Keratinocyte (primary cell): ENCODE measurements at regions not wholly inside any gene's neighbourhood (a gene's known extent, or its start where the extent isn't known, plus 50 kb on each side); places are given as distances from the start of the nearest gene placed in this dataset.
"Not testable (repeated sequence)": the region's sequence is repeated elsewhere in the genome, so short reads cannot be mapped to it uniquely, and the experiment has no call there.

Source experiments
- DNase-seq: peaks from one replicate; pipeline ENCODE4 v3.0.0-alpha.2; 2011; ENCODE audit warnings: low read depth, missing footprints, low spot score
- FAIRE-seq: peaks from 2 replicates; lab custom pipeline; 2011; peaks lifted over from hg19 to GRCh38; lab: Jason Lieb, UNC
- H2AFZ ChIP-seq: 2 replicates; pipeline ENCODE4 v1.6.0; 2012; ENCODE audit warnings: low read length, control low read depth, inconsistent platforms; ENCODE audit not compliant: control insufficient read depth
- H3K27ac ChIP-seq: 2 replicates; pipeline ENCODE4 v1.5.1; 2011; ENCODE audit warnings: low read length; ENCODE audit not compliant: control insufficient read depth, insufficient read depth
- H3K27me3 ChIP-seq: 3 replicates; pipeline ENCODE4 v1.6.0; 2011; ENCODE audit warnings: low read length; ENCODE audit not compliant: control insufficient read depth, insufficient read depth; ENCODE audit errors: extremely low read depth
- H3K36me3 ChIP-seq, 2 experiments: 2 replicates in 1 of 2; 3 replicates in 1 of 2; pipeline ENCODE4 v1.5.1; 2011; ENCODE audit warnings: low read length in 2 of 2, mild to moderate bottlenecking in 1 of 2; ENCODE audit not compliant: control insufficient read depth in 2 of 2, insufficient read depth in 2 of 2; ENCODE audit errors: extremely low read depth in 1 of 2
- H3K4me1 ChIP-seq: 3 replicates; pipeline ENCODE4 v1.5.1; 2011; ENCODE audit warnings: low read length; ENCODE audit not compliant: control insufficient read depth, insufficient read depth; ENCODE audit errors: extremely low read depth
- H3K4me2 ChIP-seq: 3 replicates; pipeline ENCODE4 v1.6.0; 2011; ENCODE audit warnings: low read depth, low read length; ENCODE audit not compliant: control insufficient read depth, insufficient read depth; ENCODE audit errors: extremely low read depth
- H3K4me3 ChIP-seq, 3 experiments: fragments of 200-600 bp in 1 of 3; sonication (generic) in 1 of 3; 2 replicates in 2 of 3; 3 replicates in 1 of 3; pipeline ENCODE4 v1.5.1; 2011 to 2016; ENCODE audit warnings: low read length in 3 of 3, mild to moderate bottlenecking in 3 of 3, control low read depth in 2 of 3, inconsistent platforms in 1 of 3, low read depth in 1 of 3, mixed read lengths in 1 of 3, mixed run types in 1 of 3, moderate library complexity in 1 of 3; ENCODE audit not compliant: control insufficient read depth in 2 of 3, insufficient read depth in 2 of 3; ENCODE audit errors: extremely low read depth in 1 of 3
- H3K79me2 ChIP-seq: 2 replicates; pipeline ENCODE4 v1.6.0; 2012; ENCODE audit warnings: low read length; ENCODE audit not compliant: control insufficient read depth, insufficient read depth
- H3K9ac ChIP-seq: 3 replicates; pipeline ENCODE4 v1.6.0; 2011; ENCODE audit warnings: low read length; ENCODE audit not compliant: control insufficient read depth, insufficient read depth; ENCODE audit errors: extremely low read depth
- H3K9me1 ChIP-seq: 3 replicates; pipeline ENCODE4 v1.6.0; 2011; ENCODE audit warnings: low read length; ENCODE audit not compliant: control insufficient read depth, insufficient read depth; ENCODE audit errors: extremely low read depth
- H3K9me3 ChIP-seq: 2 replicates; pipeline ENCODE4 v1.5.1; 2012; ENCODE audit warnings: low read depth, low read length; ENCODE audit not compliant: control insufficient read depth
- H4K20me1 ChIP-seq: 3 replicates; pipeline ENCODE4 v1.6.0; 2011; ENCODE audit warnings: low read length; ENCODE audit not compliant: control insufficient read depth, insufficient read depth; ENCODE audit errors: extremely low read depth
- EZH2 ChIP-seq: IDR thresholded peaks from one replicate; pipeline ENCODE4 v1.6.1; 2012; ENCODE audit warnings: inconsistent platforms, mild to moderate bottlenecking, low read length, moderate library complexity
- dilution Hi-C: fragments of 300-500 bp; cut with MboI; formaldehyde crosslinking; loops from one replicate; pipeline ENCODE4 v1.7.0; 2020; ENCODE audit warnings: low sequenced_read_pairs; ENCODE audit not compliant: extremely low pct_ligation_motif_present
- TF ChIP-seq, protein P1 (sequence below), 3 experiments: IDR thresholded peaks in 1 of 3; conservative IDR thresholded peaks in 1 of 3; optimal IDR thresholded peaks in 1 of 3; 2 replicates in 2 of 3; 3 replicates in 1 of 3; pipeline versions ENCODE3 to v1.5.1; 2011; ENCODE audit warnings: low read length in 3 of 3, mild to moderate bottlenecking in 3 of 3, moderate library complexity in 2 of 3, control low read depth in 1 of 3, inconsistent platforms in 1 of 3; ENCODE audit not compliant: insufficient read depth in 2 of 3; ENCODE audit errors: extremely low read depth in 1 of 3

DNA sequence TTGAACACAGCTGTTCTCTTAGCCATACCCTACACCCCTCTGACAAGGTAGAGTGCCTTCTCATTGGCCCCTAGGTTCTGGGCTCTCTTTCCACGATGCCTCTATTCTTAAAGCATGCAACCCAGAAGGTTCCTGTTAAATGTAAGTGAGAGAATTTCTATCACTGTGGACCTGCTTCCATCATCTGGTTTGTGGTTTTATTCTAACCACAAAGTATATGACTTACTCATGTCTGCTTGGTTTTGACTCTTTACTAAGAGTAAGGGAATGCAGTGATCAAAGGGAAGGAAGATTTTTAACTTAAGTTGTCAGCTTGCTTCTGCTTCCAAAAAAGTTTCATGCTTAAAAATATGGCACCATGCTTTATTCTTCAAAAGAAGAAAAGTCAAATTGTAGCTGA is 80.2 kb downstream of the ANKEF1 start:
- TF ChIP-seq EZH2, result no peak
- TF ChIP-seq, protein P1, sequence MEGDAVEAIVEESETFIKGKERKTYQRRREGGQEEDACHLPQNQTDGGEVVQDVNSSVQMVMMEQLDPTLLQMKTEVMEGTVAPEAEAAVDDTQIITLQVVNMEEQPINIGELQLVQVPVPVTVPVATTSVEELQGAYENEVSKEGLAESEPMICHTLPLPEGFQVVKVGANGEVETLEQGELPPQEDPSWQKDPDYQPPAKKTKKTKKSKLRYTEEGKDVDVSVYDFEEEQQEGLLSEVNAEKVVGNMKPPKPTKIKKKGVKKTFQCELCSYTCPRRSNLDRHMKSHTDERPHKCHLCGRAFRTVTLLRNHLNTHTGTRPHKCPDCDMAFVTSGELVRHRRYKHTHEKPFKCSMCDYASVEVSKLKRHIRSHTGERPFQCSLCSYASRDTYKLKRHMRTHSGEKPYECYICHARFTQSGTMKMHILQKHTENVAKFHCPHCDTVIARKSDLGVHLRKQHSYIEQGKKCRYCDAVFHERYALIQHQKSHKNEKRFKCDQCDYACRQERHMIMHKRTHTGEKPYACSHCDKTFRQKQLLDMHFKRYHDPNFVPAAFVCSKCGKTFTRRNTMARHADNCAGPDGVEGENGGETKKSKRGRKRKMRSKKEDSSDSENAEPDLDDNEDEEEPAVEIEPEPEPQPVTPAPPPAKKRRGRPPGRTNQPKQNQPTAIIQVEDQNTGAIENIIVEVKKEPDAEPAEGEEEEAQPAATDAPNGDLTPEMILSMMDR (optimal IDR thresholded peaks at IDR 0.05 in 1 of 3, IDR thresholded peaks at IDR 0.05 in 1 of 3, conservative IDR thresholded peaks at IDR 0.05 in 1 of 3; ENCODE audit: extremely low read depth in 1 of 3, insufficient read depth in 2 of 3, low read length in 3 of 3), result no peak

DNA sequence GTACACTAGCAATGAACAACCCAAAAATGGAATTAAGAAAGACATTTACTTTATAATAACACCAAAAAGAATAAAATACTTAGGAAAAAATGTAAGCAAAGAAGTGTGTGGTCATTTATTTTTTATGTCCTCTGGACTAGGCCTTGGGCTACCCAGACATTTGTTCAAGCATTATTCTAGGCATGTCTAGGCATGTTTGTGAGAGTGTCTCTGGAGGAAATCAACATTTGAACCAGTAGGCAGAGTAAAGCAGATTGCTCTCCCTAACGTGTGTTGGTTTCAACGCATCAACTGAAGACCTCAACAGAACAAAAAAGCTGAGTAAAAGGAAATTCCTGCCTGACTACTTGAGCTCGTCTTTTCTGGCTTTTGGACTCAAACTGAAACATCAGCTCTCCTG is 84.5 kb downstream of the ANKEF1 start:
- peak overlapping the region; percentile 49 for H2AFZ ChIP-seq
- no peaks in the 10 kb centered on the region for H3K27me3 ChIP-seq
- H3K9me1 ChIP-seq, result no peaks in the 10 kb centered on the region
- H3K79me2 ChIP-seq, result no peaks in the 10 kb centered on the region
- no peaks in the 10 kb centered on the region for H3K36me3 ChIP-seq
- H3K4me2 ChIP-seq, result no peak overlapping the region
- no peak for TF ChIP-seq EZH2
- TF ChIP-seq, protein P1 (optimal IDR thresholded peaks at IDR 0.05 in 1 of 3, IDR thresholded peaks at IDR 0.05 in 1 of 3, conservative IDR thresholded peaks at IDR 0.05 in 1 of 3; ENCODE audit: extremely low read depth in 1 of 3, insufficient read depth in 2 of 3, low read length in 3 of 3), result no peak
- H3K4me3 ChIP-seq, result no peak overlapping the region
- no peaks in the 10 kb centered on the region for H4K20me1 ChIP-seq
- H3K9ac ChIP-seq, result no peak overlapping the region
- DNase-seq, result no peak
- peaks cover 18% of the 10 kb centered on the region for H3K4me1 ChIP-seq
- H3K9me3 ChIP-seq, result no peaks in the 10 kb centered on the region
- FAIRE-seq, result peak; percentile 58
- no peak overlapping the region for H3K27ac ChIP-seq
- dilution Hi-C loops, result no loop called here

More for the DNA sequence above, 80.2 kb downstream of the ANKEF1 start:
- Histone ChIP-seq H3K4me3 (no peak overlapping the region), H3K79me2 (no peaks in the 10 kb centered on the region), H3K9me3 (no peaks in the 10 kb centered on the region), H3K36me3 (no peaks in the 10 kb centered on the region), H3K9me1 (no peaks in the 10 kb centered on the region), H3K27ac (no peak overlapping the region), H4K20me1 (no peaks in the 10 kb centered on the region), H3K9ac (no peak overlapping the region), H3K4me1 (peaks cover 36% of the 10 kb centered on the region), H3K27me3 (no peaks in the 10 kb centered on the region), H2AFZ (no peak overlapping the region), H3K4me2 (no peak overlapping the region)
- dilution Hi-C loops, result no loop called here
- peak; percentile 83 for FAIRE-seq
- DNase-seq, result peak; percentile 53

DNA sequence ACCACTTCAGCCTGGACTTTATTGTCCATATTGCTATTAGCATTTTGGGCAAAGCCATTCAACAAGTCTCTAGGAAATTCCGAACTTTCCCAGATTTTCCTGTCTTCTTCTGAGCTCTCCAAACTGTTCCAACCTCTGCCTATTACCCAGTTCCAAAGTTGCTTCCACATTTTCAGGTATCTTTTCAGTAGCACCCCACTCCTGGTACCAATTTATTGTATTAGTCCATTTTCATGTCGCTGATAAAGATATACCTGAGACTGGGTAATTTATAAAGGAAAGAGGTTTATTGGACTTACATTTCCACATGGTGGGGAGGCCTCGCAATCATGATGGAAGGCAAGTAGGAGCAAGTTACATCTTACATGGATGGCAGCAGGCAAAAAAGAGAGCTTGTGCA is 90.1 kb downstream of the ANKEF1 start:
- H2AFZ ChIP-seq, H3K4me3 ChIP-seq, DNase-seq, H3K27ac ChIP-seq, H3K79me2 ChIP-seq, H3K9ac ChIP-seq, dilution Hi-C loops, H4K20me1 ChIP-seq, H3K4me2 ChIP-seq, H3K36me3 ChIP-seq, FAIRE-seq, H3K9me1 ChIP-seq, H3K4me1 ChIP-seq, H3K27me3 ChIP-seq, H3K9me3 ChIP-seq: not testable (repeated sequence)
